CD14-positive monocyte (primary cell): ENCODE measurements at regions not wholly inside any gene's neighbourhood (a gene's known extent, or its start where the extent isn't known, plus 50 kb on each side); places are given as distances from the start of the nearest gene placed in this dataset.

Experiments
- DNase-seq, 3 donors: peaks; one replicate each; pipeline ENCODE4 v3.0.0-alpha.2; 2011 to 2022
- H2AFZ ChIP-seq: 2 replicates; pipeline ENCODE4 v1.6.0; 2012; ENCODE audit warnings: mild to moderate bottlenecking, low read depth, low read length, inconsistent platforms; ENCODE audit not compliant: insufficient read depth, poor library complexity, severe bottlenecking
- H3K27ac ChIP-seq, 2 donors: 1 replicate in 1 of 2; 2 replicates in 1 of 2; pipeline ENCODE4 v1.5.1; 2012 to 2013; ENCODE audit warnings: low read length in 2 of 2, control low read depth in 1 of 2, inconsistent platforms in 1 of 2, low read depth in 1 of 2, mild to moderate bottlenecking in 1 of 2
- H3K27me3 ChIP-seq, 2 donors: one replicate each; pipeline versions ENCODE4 v1.6.0 to v1.6.1; 2011 to 2013; ENCODE audit warnings: low read length in 2 of 2; ENCODE audit not compliant: control insufficient read depth in 2 of 2, insufficient read depth in 2 of 2
- H3K36me3 ChIP-seq, 2 donors: replicated peaks in 1 of 2; 1 replicate in 1 of 2; 2 replicates in 1 of 2; pipeline versions ENCODE4 v1.5.1 to v1.6.1; 2012 to 2013; ENCODE audit warnings: low read length in 2 of 2, control low read depth in 1 of 2, inconsistent platforms in 1 of 2, mild to moderate bottlenecking in 1 of 2; ENCODE audit not compliant: insufficient read depth in 2 of 2, control insufficient read depth in 1 of 2
- H3K4me1 ChIP-seq, 2 donors: 1 replicate in 1 of 2; 2 replicates in 1 of 2; pipeline versions ENCODE4 v1.5.1 to v1.6.1; 2012 to 2013; ENCODE audit warnings: low read length in 2 of 2, control low read depth in 1 of 2, inconsistent platforms in 1 of 2, mild to moderate bottlenecking in 1 of 2, moderate library complexity in 1 of 2; ENCODE audit not compliant: insufficient read depth in 2 of 2, control insufficient read depth in 1 of 2
- H3K4me2 ChIP-seq: replicated peaks from 2 replicates; pipeline ENCODE3; 2012; ENCODE audit warnings: low read length, moderate library complexity, mild to moderate bottlenecking; ENCODE audit not compliant: poor library complexity, severe bottlenecking; ENCODE audit errors: extremely low read depth
- H3K4me3 ChIP-seq, 3 experiments: fragments of 200-600 bp in 1 of 3; sonication (generic) in 1 of 3; replicated peaks in 1 of 3; 1 replicate in 2 of 3; 2 replicates in 1 of 3; pipeline ENCODE4 v1.5.1; 2011 to 2013; ENCODE audit warnings: low read length in 3 of 3, mild to moderate bottlenecking in 3 of 3, control low read depth in 2 of 3, low read depth in 2 of 3, inconsistent platforms in 1 of 3, moderate library complexity in 1 of 3
- H3K79me2 ChIP-seq: 2 replicates; pipeline ENCODE4 v1.6.0; 2012; ENCODE audit warnings: mild to moderate bottlenecking, control low read depth, inconsistent platforms, low read length, moderate library complexity; ENCODE audit not compliant: insufficient read depth
- H3K9ac ChIP-seq: 2 replicates; pipeline ENCODE4 v1.6.0; 2017; ENCODE audit warnings: low read length, mild to moderate bottlenecking; ENCODE audit not compliant: insufficient read depth, poor library complexity, severe bottlenecking
- H3K9me3 ChIP-seq, 2 donors: replicated peaks in 1 of 2; 1 replicate in 1 of 2; 2 replicates in 1 of 2; pipeline versions ENCODE4 v1.5.1 to v1.6.1; 2012 to 2013; ENCODE audit warnings: low read length in 2 of 2, control low read depth in 1 of 2; ENCODE audit not compliant: control insufficient read depth in 1 of 2, insufficient read depth in 1 of 2
- H4K20me1 ChIP-seq: 2 replicates; pipeline ENCODE4 v1.6.0; 2012; ENCODE audit warnings: mild to moderate bottlenecking, low read length, control low read depth, moderate library complexity; ENCODE audit not compliant: insufficient read depth
- H3K27ac Mint-ChIP-seq, 7 donors: one replicate each; pipeline ENCODE4 v1.8.0; 2020; ENCODE audit warnings: mild to moderate bottlenecking in 7 of 7, mixed read lengths in 7 of 7, moderate library complexity in 6 of 7, inconsistent platforms in 2 of 7
- H3K27me3 Mint-ChIP-seq, 3 donors: one replicate each; pipeline ENCODE4 v1.8.0; 2021 to 2022; ENCODE audit warnings: low read depth in 3 of 3, mild to moderate bottlenecking in 3 of 3, mixed read lengths in 3 of 3, moderate library complexity in 3 of 3, inconsistent platforms in 1 of 3
- H3K36me3 Mint-ChIP-seq, 2 donors: one replicate each; pipeline ENCODE4 v1.8.0; 2020; ENCODE audit warnings: mixed read lengths in 2 of 2, inconsistent platforms in 1 of 2, mild to moderate bottlenecking in 1 of 2
- H3K4me1 Mint-ChIP-seq: one replicate; pipeline ENCODE4 v1.8.0; 2020; ENCODE audit warnings: mild to moderate bottlenecking, mixed read lengths
- H3K4me3 Mint-ChIP-seq, 2 donors: one replicate each; pipeline ENCODE4 v1.8.0; 2020; ENCODE audit warnings: mild to moderate bottlenecking in 2 of 2, mixed read lengths in 2 of 2, moderate library complexity in 1 of 2
- H3K9me3 Mint-ChIP-seq, 7 donors: one replicate each; pipeline ENCODE4 v1.8.0; 2020 to 2022; ENCODE audit warnings: mixed read lengths in 7 of 7, mild to moderate bottlenecking in 6 of 7, moderate library complexity in 6 of 7, inconsistent platforms in 2 of 7
- whole genome bisulfite sequencing: methylation state at CpG from one replicate; pipeline ENCODE4 v1.1.5; 2013; ENCODE audit warnings: missing lambda C conversion rate; ENCODE audit not compliant: insufficient coverage; 5-methylcytosine and 5-hydroxymethylcytosine counted together
- intact Hi-C, 2 donors: fragments of 100-400 bp; cut with micrococcal nuclease; formaldehyde crosslinking; loops; one replicate each; pipeline versions ENCODE4 v1.15.0 to v1.15.1; 2023
- TF ChIP-seq, protein P1 (sequence below): fragments of 200-600 bp; IDR thresholded peaks from one replicate; pipeline ENCODE4 v1.8.0; 2022; ENCODE audit warnings: antibody characterized with exemption, mild to moderate bottlenecking

DNA sequence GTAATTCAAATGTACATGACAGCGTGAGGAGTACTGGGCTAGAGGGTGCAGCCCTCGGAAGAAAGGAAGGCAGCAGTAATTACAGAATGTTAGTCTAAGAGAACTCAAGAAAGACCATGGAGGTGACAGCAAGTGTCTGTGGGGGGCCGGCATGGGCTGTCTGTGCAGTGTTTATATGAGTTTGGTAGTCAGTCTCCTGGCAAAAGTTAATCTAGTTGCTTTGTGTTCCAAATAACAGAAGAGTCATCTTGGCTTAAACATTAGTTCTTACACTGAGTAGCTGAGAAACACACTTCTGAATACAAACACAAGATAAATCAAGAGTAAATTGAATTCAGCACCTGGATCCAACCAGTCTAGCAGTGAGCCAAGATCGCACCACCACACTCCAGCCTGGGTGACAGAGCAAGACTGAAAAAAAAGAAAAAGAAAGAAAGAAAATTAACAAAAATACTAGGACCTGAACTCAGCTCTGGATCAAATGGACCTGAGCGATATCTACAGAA, 189.3 kb upstream of the COX10 start:
- no peak overlapping the region for H3K4me3 ChIP-seq
- 93% methylated on average over 3 of the region's 5 CpGs for WGBS
- intact Hi-C loops, result no loop called here
- H4K20me1 ChIP-seq, result no peaks in the 10 kb centered on the region
- peaks cover 5 to 13% (median 8%) of the 10 kb centered on the region in 7 donors for H3K9me3 Mint-ChIP-seq
- H3K4me1 ChIP-seq, result no peaks in the 10 kb centered on the region
- no peak for DNase-seq
- H3K27me3 ChIP-seq, result no peaks in the 10 kb centered on the region
- TF ChIP-seq, protein P1, sequence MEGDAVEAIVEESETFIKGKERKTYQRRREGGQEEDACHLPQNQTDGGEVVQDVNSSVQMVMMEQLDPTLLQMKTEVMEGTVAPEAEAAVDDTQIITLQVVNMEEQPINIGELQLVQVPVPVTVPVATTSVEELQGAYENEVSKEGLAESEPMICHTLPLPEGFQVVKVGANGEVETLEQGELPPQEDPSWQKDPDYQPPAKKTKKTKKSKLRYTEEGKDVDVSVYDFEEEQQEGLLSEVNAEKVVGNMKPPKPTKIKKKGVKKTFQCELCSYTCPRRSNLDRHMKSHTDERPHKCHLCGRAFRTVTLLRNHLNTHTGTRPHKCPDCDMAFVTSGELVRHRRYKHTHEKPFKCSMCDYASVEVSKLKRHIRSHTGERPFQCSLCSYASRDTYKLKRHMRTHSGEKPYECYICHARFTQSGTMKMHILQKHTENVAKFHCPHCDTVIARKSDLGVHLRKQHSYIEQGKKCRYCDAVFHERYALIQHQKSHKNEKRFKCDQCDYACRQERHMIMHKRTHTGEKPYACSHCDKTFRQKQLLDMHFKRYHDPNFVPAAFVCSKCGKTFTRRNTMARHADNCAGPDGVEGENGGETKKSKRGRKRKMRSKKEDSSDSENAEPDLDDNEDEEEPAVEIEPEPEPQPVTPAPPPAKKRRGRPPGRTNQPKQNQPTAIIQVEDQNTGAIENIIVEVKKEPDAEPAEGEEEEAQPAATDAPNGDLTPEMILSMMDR, result no peak
- H3K27me3 Mint-ChIP-seq, result peaks cover 0 to 2% (median 1%) of the 10 kb centered on the region in 3 donors
- no peaks in the 10 kb centered on the region for H3K36me3 ChIP-seq
- H2AFZ ChIP-seq, result no peak overlapping the region
- H3K79me2 ChIP-seq, result no peaks in the 10 kb centered on the region
- H3K36me3 Mint-ChIP-seq, result no peaks in the 10 kb centered on the region
- peaks cover 0 to 2% of the 10 kb centered on the region in 2 donors for H3K9me3 ChIP-seq
- no peaks in the 10 kb centered on the region for H3K4me1 Mint-ChIP-seq
- H3K9ac ChIP-seq, result no peak overlapping the region
- H3K27ac Mint-ChIP-seq, result no peak overlapping the region
- no peak overlapping the region for H3K27ac ChIP-seq
- H3K4me3 Mint-ChIP-seq, result no peak overlapping the region
- H3K4me2 ChIP-seq, result no peak overlapping the region

DNA sequence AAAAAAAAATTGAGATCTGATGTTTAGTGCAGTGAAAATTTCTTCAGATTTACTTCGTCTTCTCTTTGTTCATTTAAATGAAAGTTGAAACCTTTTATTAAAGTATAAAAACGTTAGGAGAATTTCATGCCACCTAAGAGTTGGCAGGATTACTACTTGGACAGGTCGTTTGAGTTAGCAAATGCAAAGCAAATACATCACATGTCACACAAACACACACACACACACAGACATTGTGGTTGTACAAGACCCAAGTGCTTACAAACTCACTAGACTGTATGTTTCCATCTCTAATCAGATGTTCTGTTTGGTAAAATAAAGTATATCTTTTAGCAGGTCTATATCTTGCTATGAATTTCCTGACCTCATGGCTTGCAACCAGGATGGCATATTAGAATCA, 185.6 kb upstream of the COX10 start:
- H3K9ac ChIP-seq, result no peak overlapping the region
- H3K36me3 ChIP-seq, result no peaks in the 10 kb centered on the region
- H3K27me3 Mint-ChIP-seq, result peaks cover 0 to 1% (median 1%) of the 10 kb centered on the region in 3 donors
- H3K4me3 Mint-ChIP-seq, result no peak overlapping the region
- peaks cover 4 to 13% (median 6%) of the 10 kb centered on the region in 7 donors for H3K9me3 Mint-ChIP-seq
- intact Hi-C loops, result no loop called here
- no peaks in the 10 kb centered on the region for H3K4me1 ChIP-seq
- H3K27ac Mint-ChIP-seq, result no peak overlapping the region
- H4K20me1 ChIP-seq, result no peaks in the 10 kb centered on the region
- no peak overlapping the region for H2AFZ ChIP-seq
- peaks cover 0 to 2% of the 10 kb centered on the region in 2 donors for H3K9me3 ChIP-seq
- no peak overlapping the region for H3K4me2 ChIP-seq
- no CpG with 5 or more reads among the region's 3 CpGs for WGBS
- H3K36me3 Mint-ChIP-seq, result no peaks in the 10 kb centered on the region
- no peaks in the 10 kb centered on the region for H3K79me2 ChIP-seq
- TF ChIP-seq, protein P1, result no peak
- H3K27ac ChIP-seq, result no peak overlapping the region
- no peak for DNase-seq
- H3K4me1 Mint-ChIP-seq, result no peaks in the 10 kb centered on the region
- H3K4me3 ChIP-seq, result no peak overlapping the region
- H3K27me3 ChIP-seq, result no peaks in the 10 kb centered on the region
